ENCODE measurements at regions not wholly inside any gene's neighbourhood (a gene's known extent, or its start where the extent isn't known, plus 50 kb on each side); places are given as distances from the start of the nearest gene placed in this dataset.

DNA sequence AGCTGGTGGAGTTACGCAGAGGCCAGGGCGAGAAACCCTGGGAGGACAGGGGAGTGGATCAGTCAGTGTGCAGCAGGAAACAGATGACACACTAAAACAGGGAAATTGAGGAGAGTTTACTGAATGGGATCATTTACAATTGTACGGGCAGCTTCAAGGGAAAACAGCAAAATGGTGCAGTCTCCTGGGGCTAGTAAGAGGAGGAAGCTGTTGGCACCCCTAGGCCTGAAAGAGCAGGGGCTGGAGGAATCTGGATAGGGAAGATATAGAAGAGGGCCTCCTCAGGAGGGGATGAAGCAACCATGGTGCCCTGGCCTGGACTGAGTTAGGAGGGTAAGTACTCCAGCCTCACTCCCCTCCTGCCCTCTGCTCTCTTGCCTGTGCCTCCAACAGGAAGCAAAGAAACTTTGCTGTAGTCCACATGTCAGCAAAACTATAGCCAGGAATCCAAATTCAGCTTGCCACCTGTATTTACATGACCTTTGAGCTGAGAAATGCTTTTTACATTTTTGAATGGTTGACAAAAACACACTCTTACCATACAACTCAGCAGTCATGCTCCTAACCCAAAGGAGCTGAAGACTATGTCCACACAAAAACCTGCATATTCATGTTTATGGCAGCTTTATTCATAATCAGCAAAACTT lies 52.3 kb upstream of the OPN4 start:
- Mint-ChIP-seq H3K4me3 (no peak overlapping the region), H3K27ac (no peak overlapping the region), H3K27me3 (no peaks in the 10 kb centered on the region), H3K9me3 (no peaks in the 10 kb centered on the region), H3K36me3 (no peaks in the 10 kb centered on the region), H3K4me1 (no peaks in the 10 kb centered on the region)
- DNase-seq: no peak

DNA sequence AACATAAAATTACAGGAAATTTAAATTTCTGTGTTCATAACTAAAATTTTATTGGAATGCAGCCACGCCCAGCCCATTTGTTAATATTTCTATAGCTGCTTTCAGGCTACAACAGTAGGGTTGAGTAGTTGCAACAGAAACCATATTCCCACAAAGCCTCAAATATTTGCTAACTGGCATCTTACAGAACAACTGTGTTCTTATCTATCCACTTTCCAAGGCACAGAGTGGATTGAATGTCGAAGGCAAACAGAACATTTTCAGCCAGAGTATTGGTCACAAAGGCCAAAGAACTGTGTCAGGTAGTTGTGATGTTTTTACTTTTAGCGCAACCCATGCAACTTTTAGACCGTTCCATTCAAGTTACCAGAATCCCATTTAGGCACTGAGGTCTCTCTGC lies 51.1 kb upstream of the OPN4 start:
- no peaks in the 10 kb centered on the region for H3K36me3 Mint-ChIP-seq
- DNase-seq: no peak
- no peak overlapping the region for H3K4me3 Mint-ChIP-seq
- peaks cover 5% of the 10 kb centered on the region for H3K9me3 Mint-ChIP-seq
- H3K27me3 Mint-ChIP-seq: peaks cover 6% of the 10 kb centered on the region
- H3K27ac Mint-ChIP-seq: no peak overlapping the region
- H3K4me1 Mint-ChIP-seq: no peaks in the 10 kb centered on the region

Data from activated naive CD8-positive, alpha-beta T cell treated with anti-CD3 and anti-CD28 coated beads for 36 hours (primary cell).